ENCODE measurements at regions not wholly inside any gene's neighbourhood (a gene's known extent, or its start where the extent isn't known, plus 50 kb on each side); places are given as distances from the start of the nearest gene placed in this dataset.
A peak's percentile ranks its signal among the peaks of the same experiment; 100 is the strongest.

GRCh38 chr5:125302577-125302976 lies 556.1 kb upstream of the ZNF608 start:
- no peak for DNase-seq

- DNase-seq, result no peak
Measured at GRCh38 chr5:125306741-125307140, 560.3 kb upstream of the ZNF608 start.

GRCh38 chr5:125310749-125311148 lies 564.3 kb upstream of the ZNF608 start:
- DNase-seq, result no peak

- DNase-seq, result peak in 1 of 2 experiments; percentile 22
Measured at GRCh38 chr5:125311743-125312142, 565.3 kb upstream of the ZNF608 start.

- no peak for DNase-seq
Measured at GRCh38 chr5:125313555-125313954, 567.1 kb upstream of the ZNF608 start.

- no peak for DNase-seq
Measured at GRCh38 chr5:125315306-125315705, 568.9 kb upstream of the ZNF608 start.

- no peak for DNase-seq
Measured at GRCh38 chr5:125316391-125316790, 570.0 kb upstream of the ZNF608 start.

GRCh38 chr5:125316915-125317535 lies 570.6 kb upstream of the ZNF608 start:
- DNase-seq, result no peak

- DNase-seq, result no peak
Measured at GRCh38 chr5:125317536-125317995, 571.1 kb upstream of the ZNF608 start.

GRCh38 chr5:125321654-125322053 lies 575.2 kb upstream of the ZNF608 start:
- DNase-seq, result no peak

- DNase-seq, result no peak
Measured at GRCh38 chr5:125323613-125324012, 577.2 kb upstream of the ZNF608 start.

GRCh38 chr5:125325488-125326149 lies 579.2 kb upstream of the ZNF608 start:
- DNase-seq, result no peak

GRCh38 chr5:125326150-125326510 lies 579.7 kb upstream of the ZNF608 start:
- no peak for DNase-seq

GRCh38 chr5:125327676-125328075 lies 581.2 kb upstream of the ZNF608 start:
- no peak for DNase-seq

GRCh38 chr5:125331987-125332598 lies 585.7 kb upstream of the ZNF608 start:
- DNase-seq, result no peak

GRCh38 chr5:125333416-125333815 lies 587.0 kb upstream of the ZNF608 start:
- DNase-seq, result no peak

GRCh38 chr5:125336401-125336800 lies 590.0 kb upstream of the ZNF608 start:
- no peak for DNase-seq

GRCh38 chr5:125337294-125337693 lies 590.9 kb upstream of the ZNF608 start:
- no peak for DNase-seq

GRCh38 chr5:125338440-125339174 lies 592.2 kb upstream of the ZNF608 start:
- no peak for DNase-seq

GRCh38 chr5:125341436-125341835 lies 595.0 kb upstream of the ZNF608 start:
- no peak for DNase-seq

GRCh38 chr5:125343015-125343414 lies 596.6 kb upstream of the ZNF608 start:
- no peak for DNase-seq

GRCh38 chr5:125346316-125346715 lies 599.9 kb upstream of the ZNF608 start:
- no peak for DNase-seq

GRCh38 chr5:125348221-125348692 lies 601.8 kb upstream of the ZNF608 start:
- DNase-seq, result no peak

All from SW 1271 (cell line).